ENCODE measurements at regions not wholly inside any gene's neighbourhood (a gene's known extent, or its start where the extent isn't known, plus 50 kb on each side); places are given as distances from the start of the nearest gene placed in this dataset.

- H2AFZ ChIP-seq (ENCODE audit: low read depth, low read length), result no peak overlapping the region
- H3K9ac ChIP-seq (ENCODE audit: low read length), result no peak overlapping the region
- H2BK15ac ChIP-seq (ENCODE audit: low read depth, poor library complexity, severe bottlenecking), result no peak overlapping the region
- H3K27me3 ChIP-seq (ENCODE audit: control insufficient read depth in 1 of 2, insufficient read depth in 1 of 2, low read length in 2 of 2), result no peaks in the 10 kb centered on the region
- no peak overlapping the region for H2BK5ac ChIP-seq (ENCODE audit: low read depth, low read length, poor library complexity, severe bottlenecking)
- H2AK5ac ChIP-seq (ENCODE audit: low read length, severe bottlenecking), result no peak overlapping the region
- H4K91ac ChIP-seq (ENCODE audit: low read length), result no peak overlapping the region
- no peak overlapping the region for H3K4me3 ChIP-seq (ENCODE audit: insufficient read depth in 1 of 2, low read depth in 1 of 2, low read length in 2 of 2)
- no peak overlapping the region for H2BK12ac ChIP-seq (ENCODE audit: low read length in 2 of 2)
- H3K18ac ChIP-seq (ENCODE audit: low read depth in 1 of 2, low read length in 2 of 2), result no peak overlapping the region
- H3K4me2 ChIP-seq (ENCODE audit: low read length, poor library complexity, severe bottlenecking), result no peak overlapping the region
- no peaks in the 10 kb centered on the region for H3K79me1 ChIP-seq (replicated peaks; ENCODE audit: low read length, poor library complexity, severe bottlenecking)
- H3K36me3 ChIP-seq (ENCODE audit: control insufficient read depth in 1 of 2, insufficient read depth in 2 of 2, low read depth in 1 of 2, low read length in 2 of 2), result no peaks in the 10 kb centered on the region
- H3K14ac ChIP-seq (ENCODE audit: low read length in 2 of 2), result no peak overlapping the region
- no peak overlapping the region for H3K4ac ChIP-seq (ENCODE audit: low read depth in 1 of 2, low read length in 2 of 2)
- no peak overlapping the region for H4K8ac ChIP-seq (ENCODE audit: low read length)
- no peak overlapping the region for H3K27ac ChIP-seq (ENCODE audit: low read length, poor library complexity, severe bottlenecking)
- H3K23ac ChIP-seq (ENCODE audit: low read length in 2 of 2), result no peak overlapping the region
- no peaks in the 10 kb centered on the region for H3K9me3 ChIP-seq (ENCODE audit: control insufficient read depth, low read length)
- H2BK120ac ChIP-seq (ENCODE audit: low read depth, low read length), result no peak overlapping the region
- H3K4me1 ChIP-seq (ENCODE audit: control insufficient read depth, insufficient read depth, low read depth, low read length), result no peaks in the 10 kb centered on the region
- DNase-seq, result no peak
Observed at GRCh38 chr6:112432853-112433252, 85.7 kb downstream of the RFPL4B start.

GRCh38 chr6:112433457-112433856, 86.3 kb downstream of the RFPL4B start:
- Histone ChIP-seq H2BK5ac (ENCODE audit: low read depth, low read length, poor library complexity, severe bottlenecking) (no peak overlapping the region), H3K27me3 (ENCODE audit: control insufficient read depth in 1 of 2, insufficient read depth in 1 of 2, low read length in 2 of 2) (no peaks in the 10 kb centered on the region), H3K4me3 (ENCODE audit: insufficient read depth in 1 of 2, low read depth in 1 of 2, low read length in 2 of 2) (no peak overlapping the region), H3K9me3 (ENCODE audit: control insufficient read depth, low read length) (no peaks in the 10 kb centered on the region), H3K9ac (ENCODE audit: low read length) (no peak overlapping the region), H2BK15ac (ENCODE audit: low read depth, poor library complexity, severe bottlenecking) (no peak overlapping the region), H4K8ac (ENCODE audit: low read length) (no peak overlapping the region), H3K27ac (ENCODE audit: low read length, poor library complexity, severe bottlenecking) (no peak overlapping the region), H2AK5ac (ENCODE audit: low read length, severe bottlenecking) (no peak overlapping the region), H3K14ac (ENCODE audit: low read length in 2 of 2) (no peak overlapping the region), H3K79me1 (replicated peaks; ENCODE audit: low read length, poor library complexity, severe bottlenecking) (no peaks in the 10 kb centered on the region), H3K18ac (ENCODE audit: low read depth in 1 of 2, low read length in 2 of 2) (no peak overlapping the region), H4K91ac (ENCODE audit: low read length) (no peak overlapping the region), H3K4me1 (ENCODE audit: control insufficient read depth, insufficient read depth, low read depth, low read length) (no peaks in the 10 kb centered on the region), H2AFZ (ENCODE audit: low read depth, low read length) (no peak overlapping the region), H3K36me3 (ENCODE audit: control insufficient read depth in 1 of 2, insufficient read depth in 2 of 2, low read depth in 1 of 2, low read length in 2 of 2) (no peaks in the 10 kb centered on the region), H3K4ac (ENCODE audit: low read depth in 1 of 2, low read length in 2 of 2) (no peak overlapping the region), H3K4me2 (ENCODE audit: low read length, poor library complexity, severe bottlenecking) (no peak overlapping the region), H2BK120ac (ENCODE audit: low read depth, low read length) (no peak overlapping the region), H2BK12ac (ENCODE audit: low read length in 2 of 2) (no peak overlapping the region), H3K23ac (ENCODE audit: low read length in 2 of 2) (no peak overlapping the region)
- no peak for DNase-seq
- no CpG with 5 or more reads among the region's 1 CpG for WGBS

GRCh38 chr6:112434896-112435435, 87.8 kb downstream of the RFPL4B start:
- H3K4me1 ChIP-seq (ENCODE audit: control insufficient read depth, insufficient read depth, low read depth, low read length), result no peaks in the 10 kb centered on the region
- H3K27me3 ChIP-seq (ENCODE audit: control insufficient read depth in 1 of 2, insufficient read depth in 1 of 2, low read length in 2 of 2), result no peaks in the 10 kb centered on the region
- H2BK12ac ChIP-seq (ENCODE audit: low read length in 2 of 2), result no peak overlapping the region
- H3K79me1 ChIP-seq (replicated peaks; ENCODE audit: low read length, poor library complexity, severe bottlenecking), result no peaks in the 10 kb centered on the region
- no peak overlapping the region for H2BK15ac ChIP-seq (ENCODE audit: low read depth, poor library complexity, severe bottlenecking)
- H3K36me3 ChIP-seq (ENCODE audit: control insufficient read depth in 1 of 2, insufficient read depth in 2 of 2, low read depth in 1 of 2, low read length in 2 of 2), result no peaks in the 10 kb centered on the region
- H4K8ac ChIP-seq (ENCODE audit: low read length), result no peak overlapping the region
- no peak overlapping the region for H3K9ac ChIP-seq (ENCODE audit: low read length)
- no peak overlapping the region for H3K4ac ChIP-seq (ENCODE audit: low read depth in 1 of 2, low read length in 2 of 2)
- no peak overlapping the region for H4K91ac ChIP-seq (ENCODE audit: low read length)
- no peak overlapping the region for H3K14ac ChIP-seq (ENCODE audit: low read length in 2 of 2)
- no peaks in the 10 kb centered on the region for H3K9me3 ChIP-seq (ENCODE audit: control insufficient read depth, low read length)
- H2BK120ac ChIP-seq (ENCODE audit: low read depth, low read length), result no peak overlapping the region
- no peak overlapping the region for H2AFZ ChIP-seq (ENCODE audit: low read depth, low read length)
- no peak overlapping the region for H2BK5ac ChIP-seq (ENCODE audit: low read depth, low read length, poor library complexity, severe bottlenecking)
- no peak overlapping the region for H2AK5ac ChIP-seq (ENCODE audit: low read length, severe bottlenecking)
- 87% methylated on average over 2 of the region's 2 CpGs for WGBS
- H3K23ac ChIP-seq (ENCODE audit: low read length in 2 of 2), result no peak overlapping the region
- no peak overlapping the region for H3K18ac ChIP-seq (ENCODE audit: low read depth in 1 of 2, low read length in 2 of 2)
- peak; percentile 5 for DNase-seq
- no peak overlapping the region for H3K4me2 ChIP-seq (ENCODE audit: low read length, poor library complexity, severe bottlenecking)
- H3K27ac ChIP-seq (ENCODE audit: low read length, poor library complexity, severe bottlenecking), result no peak overlapping the region
- H3K4me3 ChIP-seq (ENCODE audit: insufficient read depth in 1 of 2, low read depth in 1 of 2, low read length in 2 of 2), result no peak overlapping the region

GRCh38 chr6:112437058-112437457, 89.9 kb downstream of the RFPL4B start:
- 0% methylated on average over 1 of the region's 1 CpG for WGBS
- Histone ChIP-seq H2AK5ac (ENCODE audit: low read length, severe bottlenecking) (no peak overlapping the region), H2BK15ac (ENCODE audit: low read depth, poor library complexity, severe bottlenecking) (no peak overlapping the region), H3K27me3 (ENCODE audit: control insufficient read depth in 1 of 2, insufficient read depth in 1 of 2, low read length in 2 of 2) (no peaks in the 10 kb centered on the region), H2BK5ac (ENCODE audit: low read depth, low read length, poor library complexity, severe bottlenecking) (no peak overlapping the region), H3K79me1 (replicated peaks; ENCODE audit: low read length, poor library complexity, severe bottlenecking) (no peaks in the 10 kb centered on the region), H4K8ac (ENCODE audit: low read length) (no peak overlapping the region), H4K91ac (ENCODE audit: low read length) (no peak overlapping the region), H3K14ac (ENCODE audit: low read length in 2 of 2) (no peak overlapping the region), H3K23ac (ENCODE audit: low read length in 2 of 2) (no peak overlapping the region), H3K4ac (ENCODE audit: low read depth in 1 of 2, low read length in 2 of 2) (no peak overlapping the region), H3K4me3 (ENCODE audit: insufficient read depth in 1 of 2, low read depth in 1 of 2, low read length in 2 of 2) (no peak overlapping the region), H3K36me3 (ENCODE audit: control insufficient read depth in 1 of 2, insufficient read depth in 2 of 2, low read depth in 1 of 2, low read length in 2 of 2) (no peaks in the 10 kb centered on the region), H3K9ac (ENCODE audit: low read length) (no peak overlapping the region), H3K9me3 (ENCODE audit: control insufficient read depth, low read length) (no peaks in the 10 kb centered on the region), H3K4me1 (ENCODE audit: control insufficient read depth, insufficient read depth, low read depth, low read length) (no peaks in the 10 kb centered on the region), H2AFZ (ENCODE audit: low read depth, low read length) (no peak overlapping the region), H3K27ac (ENCODE audit: low read length, poor library complexity, severe bottlenecking) (no peak overlapping the region), H2BK12ac (ENCODE audit: low read length in 2 of 2) (no peak overlapping the region), H3K4me2 (ENCODE audit: low read length, poor library complexity, severe bottlenecking) (no peak overlapping the region), H3K18ac (ENCODE audit: low read depth in 1 of 2, low read length in 2 of 2) (no peak overlapping the region), H2BK120ac (ENCODE audit: low read depth, low read length) (no peak overlapping the region)
- DNase-seq, result no peak

Data from mesenchymal stem cell (in vitro differentiated cells and primary cell).